NCI-H526 treated with DMSO at 0.1 percent for 48 hours (cell line): ENCODE measurements at regions not wholly inside any gene's neighbourhood (a gene's known extent, or its start where the extent isn't known, plus 50 kb on each side); places are given as distances from the start of the nearest gene placed in this dataset.

Experiments
- DNase-seq: peaks from one replicate; lab custom pipeline; 2025; lab: John Stamatoyannopoulos, UW

- no peak for DNase-seq
These were observed 53.4 kb upstream of the ZKSCAN2 start for GRCh38 chr16:25311039-25311438.
